B cell (primary cell): ENCODE measurements at regions not wholly inside any gene's neighbourhood (a gene's known extent, or its start where the extent isn't known, plus 50 kb on each side); places are given as distances from the start of the nearest gene placed in this dataset.

Experiments used
- CTCF ChIP-seq: fragments of 200-600 bp; IDR thresholded peaks from one replicate; pipeline ENCODE4 v1.8.0; 2022; ENCODE audit warnings: antibody characterized with exemption, mild to moderate bottlenecking
- EZH2 ChIP-seq: IDR thresholded peaks from 2 replicates; pipeline ENCODE4 v1.6.1; 2012; ENCODE audit warnings: borderline replicate concordance, low read depth, mild to moderate bottlenecking, moderate library complexity, low read length; ENCODE audit not compliant: insufficient read depth, poor library complexity, severe bottlenecking

GRCh38 chr3:13132731-13133410, 59.6 kb upstream of the IQSEC1 start:
- no peak for TF ChIP-seq CTCF
- no peak for TF ChIP-seq EZH2
